ENCODE measurements at regions not wholly inside any gene's neighbourhood (a gene's known extent, or its start where the extent isn't known, plus 50 kb on each side); places are given as distances from the start of the nearest gene placed in this dataset.
"Not testable (repeated sequence)": the region's sequence is repeated elsewhere in the genome, so short reads cannot be mapped to it uniquely, and the experiment has no call there.

DNA sequence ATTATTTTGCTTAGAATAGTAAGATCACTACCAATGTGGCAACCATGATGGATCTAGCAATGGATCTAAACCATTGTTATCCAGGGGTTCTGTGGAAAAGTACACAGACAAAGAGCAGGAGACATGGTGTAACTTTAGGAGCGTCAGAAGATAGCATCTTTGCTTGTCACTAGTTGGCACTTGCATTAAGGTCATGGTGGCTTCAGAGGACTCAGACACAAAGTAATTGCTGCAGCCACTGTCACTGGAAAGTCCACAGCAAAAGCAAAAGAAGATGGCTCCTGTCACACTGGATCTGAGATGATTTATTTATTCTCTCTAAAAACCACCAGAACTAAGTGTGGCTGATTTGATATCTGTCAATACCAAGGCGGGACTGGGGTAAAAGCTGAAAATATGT, 93.3 kb upstream of the PCDH20 start:
- H3K4me3 ChIP-seq, result no peak overlapping the region
- TF ChIP-seq, protein P1, sequence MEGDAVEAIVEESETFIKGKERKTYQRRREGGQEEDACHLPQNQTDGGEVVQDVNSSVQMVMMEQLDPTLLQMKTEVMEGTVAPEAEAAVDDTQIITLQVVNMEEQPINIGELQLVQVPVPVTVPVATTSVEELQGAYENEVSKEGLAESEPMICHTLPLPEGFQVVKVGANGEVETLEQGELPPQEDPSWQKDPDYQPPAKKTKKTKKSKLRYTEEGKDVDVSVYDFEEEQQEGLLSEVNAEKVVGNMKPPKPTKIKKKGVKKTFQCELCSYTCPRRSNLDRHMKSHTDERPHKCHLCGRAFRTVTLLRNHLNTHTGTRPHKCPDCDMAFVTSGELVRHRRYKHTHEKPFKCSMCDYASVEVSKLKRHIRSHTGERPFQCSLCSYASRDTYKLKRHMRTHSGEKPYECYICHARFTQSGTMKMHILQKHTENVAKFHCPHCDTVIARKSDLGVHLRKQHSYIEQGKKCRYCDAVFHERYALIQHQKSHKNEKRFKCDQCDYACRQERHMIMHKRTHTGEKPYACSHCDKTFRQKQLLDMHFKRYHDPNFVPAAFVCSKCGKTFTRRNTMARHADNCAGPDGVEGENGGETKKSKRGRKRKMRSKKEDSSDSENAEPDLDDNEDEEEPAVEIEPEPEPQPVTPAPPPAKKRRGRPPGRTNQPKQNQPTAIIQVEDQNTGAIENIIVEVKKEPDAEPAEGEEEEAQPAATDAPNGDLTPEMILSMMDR (IDR thresholded peaks at IDR 0.05), result no peak
- no peaks in the 10 kb centered on the region for H3K36me3 ChIP-seq
- H3K4me1 ChIP-seq, result no peaks in the 10 kb centered on the region
- H3K27ac ChIP-seq, result no peak overlapping the region
- DNase-seq (ENCODE audit: low spot score), result no peak
- H3K9me3 ChIP-seq, result peaks cover 4 to 5% of the 10 kb centered on the region in 2 donors
- no peaks in the 10 kb centered on the region for H3K27me3 ChIP-seq

DNA sequence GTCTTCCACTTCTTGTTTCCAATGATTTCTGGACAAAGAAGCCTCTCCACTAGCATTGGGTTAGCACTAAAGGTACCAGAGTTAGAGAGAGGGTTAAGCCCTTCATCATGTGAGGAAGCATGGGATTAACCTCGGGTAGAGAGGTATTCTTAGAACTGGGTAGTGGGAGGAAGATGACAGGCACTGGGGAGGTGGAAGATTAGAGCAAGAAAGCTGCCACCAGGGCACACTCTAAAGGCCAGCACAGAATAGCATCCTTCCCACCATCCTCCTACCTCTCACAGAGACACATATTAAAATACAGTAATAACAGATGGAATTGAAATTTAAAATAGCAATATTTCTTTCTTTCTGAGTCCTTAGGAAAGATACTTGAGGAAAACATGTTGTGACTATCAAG, 84.5 kb upstream of the PCDH20 start:
- Histone ChIP-seq H3K9me3 (no peaks in the 10 kb centered on the region), H3K27me3 (no peaks in the 10 kb centered on the region), H3K4me1 (no peaks in the 10 kb centered on the region), H3K4me3 (no peak overlapping the region), H3K27ac (no peak overlapping the region), H3K36me3 (no peaks in the 10 kb centered on the region)
- DNase-seq (ENCODE audit: low spot score), result no peak
- TF ChIP-seq, protein P1 (IDR thresholded peaks at IDR 0.05), result no peak

DNA sequence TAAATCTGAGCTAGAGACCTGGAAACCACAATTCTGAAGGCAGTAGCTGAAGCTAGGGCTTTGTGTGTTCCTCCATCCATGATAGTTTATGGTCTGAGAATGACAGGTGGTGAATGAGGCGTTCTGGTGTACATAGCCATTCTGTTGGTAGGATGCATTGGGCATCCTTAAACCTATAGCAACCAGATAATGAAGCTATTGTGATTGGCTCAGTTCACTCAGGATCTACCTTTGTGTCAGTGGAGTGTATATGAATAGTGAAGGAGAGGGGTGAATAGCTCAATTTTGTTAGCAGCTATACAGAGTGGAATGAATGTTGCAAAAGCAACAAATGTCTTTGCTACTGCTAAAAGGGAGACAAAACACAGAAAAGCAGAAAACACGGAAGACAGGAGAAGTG, 80.0 kb upstream of the PCDH20 start:
- Histone ChIP-seq H3K27ac (no peak overlapping the region), H3K27me3 (no peaks in the 10 kb centered on the region), H3K4me1 (no peaks in the 10 kb centered on the region), H3K4me3 (no peak overlapping the region), H3K9me3 (no peaks in the 10 kb centered on the region), H3K36me3 (no peaks in the 10 kb centered on the region)
- TF ChIP-seq, protein P1 (IDR thresholded peaks at IDR 0.05), result no peak
- DNase-seq (ENCODE audit: low spot score), result no peak

DNA sequence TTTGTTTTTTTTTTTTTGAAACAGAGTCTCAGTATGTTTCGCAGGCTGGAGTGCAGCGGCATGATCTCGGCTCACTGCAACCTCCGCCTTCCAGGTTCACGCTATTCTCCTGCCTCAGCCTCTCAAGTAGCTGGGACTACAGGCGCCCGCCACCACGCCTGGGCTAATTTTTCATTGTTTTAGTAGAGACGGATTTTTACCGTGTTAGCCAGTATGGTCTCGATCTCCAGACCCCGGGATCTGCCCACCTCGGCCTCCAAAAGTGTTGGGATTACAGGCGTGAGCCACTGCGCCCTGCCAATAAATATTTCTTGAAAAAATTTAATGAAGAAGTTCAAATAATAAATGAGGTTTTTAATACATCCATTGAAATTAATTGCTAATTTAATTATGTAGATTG, 77.9 kb upstream of the PCDH20 start:
- H3K4me1 ChIP-seq; H3K9me3 ChIP-seq; H3K27ac ChIP-seq; DNase-seq (ENCODE audit: low spot score); H3K4me3 ChIP-seq; H3K27me3 ChIP-seq; H3K36me3 ChIP-seq: not testable (repeated sequence)

DNA sequence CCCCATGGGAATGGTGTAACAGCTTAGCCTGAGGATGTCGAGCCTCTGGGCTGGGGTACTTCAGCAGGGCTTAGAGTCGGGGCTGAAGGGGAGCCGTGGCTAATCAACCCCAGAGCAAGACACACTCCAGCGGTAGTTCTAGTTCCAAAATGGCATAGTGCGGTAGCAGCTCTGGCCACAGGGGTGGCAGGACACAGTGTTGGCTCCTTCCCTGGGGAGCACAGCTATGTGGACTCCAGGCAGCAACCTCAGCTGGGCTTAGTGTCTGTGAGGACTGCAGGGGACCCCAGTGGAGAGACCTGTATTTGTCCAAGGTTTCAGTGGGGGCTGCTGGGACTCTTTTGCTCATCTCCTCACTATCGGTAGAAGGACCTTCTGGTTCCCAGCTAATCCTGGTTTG, 70.8 kb upstream of the PCDH20 start:
- no peaks in the 10 kb centered on the region for H3K4me1 ChIP-seq
- no peaks in the 10 kb centered on the region for H3K27me3 ChIP-seq
- no peaks in the 10 kb centered on the region for H3K9me3 ChIP-seq
- H3K4me3 ChIP-seq, result no peak overlapping the region
- TF ChIP-seq, protein P1 (IDR thresholded peaks at IDR 0.05), result no peak
- H3K27ac ChIP-seq, result no peak overlapping the region
- H3K36me3 ChIP-seq, result no peaks in the 10 kb centered on the region
- no peak for DNase-seq (ENCODE audit: low spot score)

DNA sequence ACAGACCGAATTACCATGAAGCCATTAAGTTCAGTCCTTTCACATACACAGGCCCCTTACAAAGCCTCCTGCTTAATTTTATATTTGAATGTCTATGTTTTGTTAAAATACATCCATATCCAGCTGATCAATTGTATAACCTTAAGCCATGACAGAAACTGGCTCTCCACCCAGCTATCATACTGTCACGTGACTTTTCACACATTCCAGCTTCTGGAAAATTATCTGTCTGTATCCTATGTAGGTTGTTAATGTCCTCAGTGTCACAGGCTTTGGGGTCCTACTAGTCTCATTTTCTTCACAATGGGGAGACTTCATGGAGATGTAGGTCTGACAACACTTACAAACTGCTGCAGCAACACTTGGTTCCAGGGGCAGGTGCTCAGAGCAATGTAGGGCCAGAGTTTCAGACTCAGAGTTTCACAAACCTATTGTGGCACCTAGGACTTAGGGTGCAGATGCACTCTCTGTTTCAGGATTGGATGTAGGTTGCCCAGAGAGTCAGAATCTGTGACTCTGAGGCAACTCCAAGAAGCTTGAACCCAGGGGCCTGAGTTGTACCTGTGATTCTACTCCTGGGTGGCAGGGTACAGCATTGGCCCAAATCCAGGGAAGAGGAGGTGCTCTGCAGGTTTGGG, 69.6 kb upstream of the PCDH20 start:
- Histone ChIP-seq H3K4me3 (no peak overlapping the region), H3K27ac (no peak overlapping the region), H3K36me3 (no peaks in the 10 kb centered on the region), H3K9me3 (no peaks in the 10 kb centered on the region), H3K27me3 (no peaks in the 10 kb centered on the region), H3K4me1 (no peaks in the 10 kb centered on the region)
- TF ChIP-seq, protein P1 (IDR thresholded peaks at IDR 0.05), result no peak
- DNase-seq (ENCODE audit: low spot score), result no peak
